ENCODE measurements at regions not wholly inside any gene's neighbourhood (a gene's known extent, or its start where the extent isn't known, plus 50 kb on each side); places are given as distances from the start of the nearest gene placed in this dataset.

DNA sequence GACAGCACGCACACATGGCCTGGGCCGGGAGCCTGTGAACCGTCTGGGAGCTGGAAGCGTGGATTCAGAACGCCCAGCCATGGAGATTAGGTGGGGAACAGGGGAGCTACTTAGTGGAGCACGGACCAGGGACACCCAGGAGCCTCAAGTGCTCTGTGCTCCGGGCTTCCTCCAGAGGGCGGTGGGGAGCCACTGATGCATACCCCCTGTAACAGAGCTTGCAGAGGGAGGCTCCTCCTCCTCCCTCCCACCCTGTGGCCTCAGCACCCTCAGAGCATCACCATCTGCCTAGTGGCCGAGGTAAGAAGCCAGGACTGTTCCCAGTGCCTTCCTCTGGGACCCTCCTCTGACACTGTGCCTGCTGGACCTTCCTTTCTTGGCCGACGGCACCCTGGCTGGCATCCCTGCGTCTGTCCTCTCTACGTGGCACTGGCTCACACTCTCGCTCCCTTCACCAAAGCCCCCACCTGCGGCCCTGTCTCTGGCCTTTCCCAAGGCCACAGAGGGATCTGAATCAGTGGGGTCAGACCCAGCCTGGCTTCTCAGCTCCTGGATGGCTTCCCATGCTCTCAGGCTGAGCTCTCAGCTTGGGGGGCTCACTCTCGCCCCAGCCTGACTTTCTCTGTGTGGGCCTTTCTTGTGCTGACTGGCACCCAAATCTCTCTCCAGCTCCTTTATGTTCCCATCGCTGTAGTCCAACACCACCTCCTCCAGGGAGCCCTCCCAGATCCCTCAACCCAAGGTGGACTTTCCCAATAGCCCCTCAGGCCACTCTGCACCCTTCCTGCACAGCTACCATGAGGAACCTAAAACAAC is 780.9 kb downstream of the BRD1 start:
- peak; percentile 7 for DNase-seq

DNA sequence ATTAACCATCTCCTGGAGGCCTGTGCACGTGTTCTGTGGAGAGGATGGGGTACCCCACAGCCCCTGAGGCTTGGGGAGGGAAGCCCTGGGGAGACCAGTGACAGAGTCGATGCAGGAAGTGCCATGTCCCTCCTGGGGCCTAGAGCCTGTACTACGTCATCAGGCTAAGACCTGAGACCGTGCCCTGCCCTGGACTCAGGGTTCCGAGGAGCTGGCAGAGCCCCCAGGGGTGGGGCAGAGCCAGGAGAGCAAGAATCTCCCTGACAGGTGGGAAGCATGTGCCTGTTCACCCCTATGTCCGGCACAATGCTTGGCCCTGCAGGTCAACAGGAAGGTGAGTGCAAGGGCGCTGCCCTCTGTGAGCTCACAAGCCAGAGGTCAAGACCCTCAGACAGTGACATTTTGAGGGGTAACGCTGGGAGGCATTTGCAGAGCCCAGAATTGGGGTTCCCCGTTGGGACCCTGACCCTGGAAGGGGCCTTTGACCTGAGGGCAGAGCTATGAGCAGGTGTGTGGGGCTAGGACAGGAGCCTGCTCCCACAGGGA is 781.6 kb downstream of the BRD1 start:
- no peak for DNase-seq

DNA sequence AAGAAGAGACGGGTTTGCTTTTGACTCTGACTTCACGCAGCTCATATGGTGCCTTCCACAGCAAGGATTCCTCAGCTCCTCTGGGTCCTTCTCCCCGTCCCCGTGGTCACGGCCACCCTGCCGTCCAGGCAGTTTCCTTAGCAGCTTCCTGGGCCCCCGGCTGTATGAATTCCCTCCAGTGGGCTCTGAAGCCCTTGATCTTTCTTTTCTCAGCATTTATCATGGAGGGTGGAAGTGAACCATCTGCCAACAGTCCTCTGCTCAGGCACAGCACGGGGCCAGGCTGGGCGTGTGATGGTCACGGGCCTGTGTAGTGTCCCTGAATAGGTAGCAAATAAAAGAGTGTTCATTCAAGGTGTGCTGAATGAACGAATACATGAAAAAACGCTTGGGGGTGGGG is 782.4 kb downstream of the BRD1 start:
- no peak for DNase-seq

DNA sequence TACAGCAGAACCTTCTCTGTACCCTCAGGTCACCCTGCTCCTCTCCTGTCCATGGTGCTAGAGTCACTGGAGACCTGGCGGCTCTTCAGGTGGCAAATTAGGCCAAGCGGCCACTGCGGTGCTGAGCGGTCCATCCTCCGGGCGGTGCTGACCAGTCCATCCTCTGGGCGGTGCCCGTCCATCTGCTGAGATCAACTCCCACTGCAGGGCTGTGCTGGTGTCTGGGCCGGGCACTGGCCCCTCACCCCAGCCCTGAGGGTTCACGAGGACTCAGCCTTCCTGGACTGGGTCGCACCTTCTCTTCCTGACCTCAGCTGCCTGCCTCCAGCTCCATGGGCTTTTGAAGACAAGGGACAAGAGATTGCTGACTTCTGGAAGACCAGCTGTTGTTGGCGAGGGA is 782.9 kb downstream of the BRD1 start:
- no peak for DNase-seq

DNA sequence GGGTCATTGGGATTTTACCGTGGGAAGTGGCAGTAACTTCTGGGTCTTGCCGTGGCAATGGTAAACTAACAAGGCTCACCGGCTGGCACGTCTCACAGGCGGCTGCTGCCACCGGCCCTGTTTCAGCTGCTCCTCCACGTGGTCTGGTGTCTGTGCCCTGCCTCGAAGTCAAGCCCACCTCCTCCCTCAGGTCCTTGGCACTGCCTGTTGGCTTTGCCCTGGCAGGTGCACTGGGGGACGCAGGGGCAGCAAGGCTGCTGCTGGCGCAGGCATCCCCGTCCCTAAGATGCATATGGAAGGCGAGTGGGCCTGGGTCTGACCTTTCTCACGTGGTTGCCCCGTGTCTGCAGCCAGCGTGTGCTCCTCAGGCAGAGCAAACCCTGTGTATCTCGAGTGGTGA is 783.6 kb downstream of the BRD1 start:
- DNase-seq, result no peak

DNA sequence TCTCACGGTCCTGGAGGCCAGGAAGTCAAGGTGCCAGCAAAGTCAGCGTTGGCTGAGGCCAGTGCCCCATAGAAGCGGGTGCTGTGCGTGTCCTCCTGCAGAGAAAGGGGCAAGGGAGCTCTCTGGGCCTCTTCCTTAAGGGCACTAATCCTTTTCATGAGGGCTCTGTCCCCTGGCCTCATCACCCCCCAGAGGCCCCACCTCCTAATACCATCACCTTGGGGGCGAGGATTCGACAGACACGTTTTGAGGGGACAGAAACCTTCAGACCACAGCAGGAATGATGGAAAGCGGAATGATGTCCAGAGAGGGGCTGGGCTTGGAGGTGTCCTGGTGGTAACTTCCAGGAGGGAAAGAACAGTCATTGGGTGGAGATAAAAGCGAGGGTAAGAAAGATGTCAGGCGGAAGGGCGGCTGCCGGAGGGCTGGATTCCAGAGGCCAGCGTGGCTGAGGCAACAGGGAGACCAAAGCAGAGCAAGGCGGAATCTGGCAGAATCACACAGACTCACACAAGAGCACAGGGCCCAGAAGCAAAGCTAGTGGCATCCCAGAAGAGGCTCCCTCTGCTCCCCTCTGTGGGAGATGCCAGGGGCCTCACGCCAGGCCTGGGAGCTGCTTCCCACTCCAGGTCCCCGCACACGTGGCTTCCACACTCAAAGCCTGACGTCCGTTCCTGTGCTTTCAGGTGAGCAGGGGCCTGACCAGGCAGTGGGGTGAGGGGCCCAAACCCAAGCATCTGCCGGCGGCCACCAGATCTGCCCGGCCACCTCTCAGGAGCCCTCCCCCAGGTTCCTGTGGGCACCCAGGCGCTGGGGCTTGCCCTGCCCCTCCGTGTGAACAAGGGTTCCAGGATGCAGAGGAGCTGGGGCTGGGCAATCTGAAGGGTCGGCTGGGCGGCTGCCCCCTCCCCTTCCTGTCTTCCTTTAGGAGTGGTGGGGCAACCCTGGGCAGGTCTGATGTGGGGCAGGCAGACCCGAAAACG is 784.5 kb downstream of the BRD1 start:
- DNase-seq, result no peak

DNA sequence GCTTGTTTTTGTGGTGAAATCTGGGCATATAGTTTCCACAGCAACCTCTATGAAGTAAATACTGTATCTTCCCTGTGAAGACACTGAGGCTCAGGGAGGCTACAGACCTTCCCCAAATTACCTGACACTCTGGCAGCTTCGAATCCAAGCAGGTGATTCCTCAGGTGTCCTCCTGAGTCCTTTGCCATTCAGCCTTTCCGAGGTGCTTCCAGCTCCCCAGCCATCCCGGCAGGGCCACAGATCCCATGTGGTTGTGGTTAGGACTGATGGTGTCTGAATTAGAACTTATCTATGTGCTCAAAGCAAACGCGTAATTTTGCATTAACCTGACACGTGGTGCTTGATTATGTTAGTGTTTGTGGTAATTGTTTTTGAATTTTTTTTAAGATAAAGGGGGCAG is 785.6 kb downstream of the BRD1 start:
- DNase-seq, result no peak

DNA sequence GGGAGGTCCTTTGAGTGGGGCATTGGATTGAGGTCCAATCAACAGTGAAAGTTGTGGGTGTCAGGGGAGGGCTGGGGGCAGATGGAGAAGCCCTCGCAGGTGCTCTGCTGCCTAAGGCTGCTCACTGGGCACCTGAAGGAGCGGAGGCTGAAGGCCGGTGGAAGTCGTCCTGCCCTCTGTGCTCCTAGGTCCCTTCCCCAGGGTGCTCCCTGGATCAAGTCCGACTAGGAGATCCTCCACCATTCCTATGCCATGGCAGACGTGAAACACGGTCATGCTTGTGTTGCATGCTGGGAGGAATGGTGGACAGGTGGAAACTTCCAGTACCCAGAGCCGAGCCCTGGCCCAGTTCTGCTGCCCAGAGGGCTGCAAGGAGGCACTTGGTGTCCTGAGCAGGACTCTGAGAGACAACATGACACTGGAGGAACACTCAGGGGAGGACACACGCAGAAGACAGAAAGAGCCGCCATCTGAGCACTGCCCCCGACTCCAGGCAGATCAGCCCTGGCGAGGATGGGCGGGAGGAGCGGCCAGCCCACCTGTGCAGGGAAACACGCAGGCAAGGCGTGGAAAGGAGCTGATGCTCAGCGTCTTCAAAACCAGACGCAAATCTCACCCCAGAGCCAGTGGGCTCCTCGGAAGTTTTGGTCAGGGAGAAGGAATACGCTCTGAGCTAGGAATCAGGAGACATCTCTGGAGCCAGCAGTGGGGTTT is 786.8 kb downstream of the BRD1 start:
- DNase-seq, result no peak

DNA sequence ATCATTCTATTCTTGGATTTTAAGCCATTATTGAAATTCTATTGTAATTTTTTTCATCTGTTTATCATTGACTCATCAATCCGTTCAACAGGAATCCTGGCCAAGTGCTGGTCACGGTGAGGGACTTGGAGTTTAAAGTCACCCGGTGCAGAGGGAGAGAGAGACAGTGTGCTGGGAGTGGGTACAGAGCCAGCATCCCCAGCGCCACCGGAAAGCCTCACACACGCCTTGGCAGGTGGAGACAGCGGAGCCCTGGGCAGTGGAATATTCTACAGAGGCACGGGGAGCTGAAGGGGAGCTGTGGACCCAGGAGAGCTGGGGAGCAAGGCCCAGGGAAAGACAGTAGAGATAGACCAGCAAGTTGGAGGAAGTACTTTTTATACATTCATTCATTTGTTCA is 787.6 kb downstream of the BRD1 start:
- no peak for DNase-seq

DNA sequence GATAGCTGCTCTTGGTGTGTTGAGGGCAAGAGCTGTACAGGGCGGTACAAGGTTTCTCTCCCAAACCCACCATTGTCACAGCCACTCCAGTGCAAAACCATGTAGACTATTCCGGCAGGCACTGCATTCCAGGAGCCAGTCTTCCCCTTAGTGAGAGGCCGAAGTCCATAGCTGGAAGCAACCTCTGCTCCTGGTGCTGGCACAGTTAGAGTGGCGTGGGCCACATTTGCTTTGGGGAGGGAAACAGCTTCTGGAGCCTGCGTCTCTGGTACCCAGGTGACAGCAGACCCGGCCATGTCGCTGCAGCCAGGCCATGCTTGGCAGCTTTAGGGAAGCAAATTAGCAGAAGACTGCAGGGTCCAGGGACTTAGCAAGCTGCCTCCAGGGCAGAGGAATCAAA is 788.0 kb downstream of the BRD1 start:
- no peak for DNase-seq

DNA sequence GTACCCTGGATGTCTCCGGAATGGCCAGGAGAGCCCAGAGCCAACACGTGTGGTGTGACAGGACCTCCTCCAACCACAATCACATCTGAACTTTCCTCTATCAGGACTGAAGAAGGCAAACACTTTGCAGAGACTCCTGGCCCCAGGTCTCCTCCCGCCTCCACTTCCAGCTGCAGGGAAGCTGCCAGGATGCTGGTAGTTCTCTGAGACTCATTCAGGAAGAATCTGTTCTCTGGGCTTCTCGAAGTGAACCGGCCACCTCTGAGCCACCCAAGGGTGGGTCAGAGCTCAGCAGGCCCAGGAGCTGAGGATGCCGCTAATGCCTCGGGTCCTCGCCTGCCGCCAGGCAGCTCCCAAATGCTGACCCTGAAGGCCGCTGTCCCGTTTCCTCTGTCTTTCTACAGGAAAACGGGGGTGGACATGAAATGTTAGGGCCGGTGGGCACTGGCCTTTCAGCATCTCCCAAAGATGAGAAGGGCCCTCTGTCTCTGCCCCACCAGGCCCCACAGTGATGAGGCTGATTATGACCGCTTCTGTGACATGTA is 789.9 kb downstream of the BRD1 start:
- DNase-seq, result no peak

DNA sequence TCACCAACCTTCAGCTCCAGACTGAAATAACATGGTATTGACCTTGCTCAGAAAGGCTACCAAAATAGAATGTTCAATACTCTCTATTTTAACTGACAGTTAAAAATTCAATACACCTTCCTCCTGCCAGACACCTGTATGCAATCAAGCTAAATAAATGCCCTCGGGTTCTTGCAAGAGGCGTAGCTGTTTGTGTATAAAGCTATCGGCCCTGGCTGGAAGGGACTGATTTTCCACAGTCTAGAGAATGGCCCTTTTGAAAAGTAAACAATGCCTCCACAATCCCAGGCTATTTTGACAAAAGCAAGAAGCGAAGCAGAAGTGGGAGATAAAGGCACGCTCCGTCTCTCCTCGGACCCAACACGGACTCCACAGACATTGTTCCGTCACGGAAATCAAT is 791.2 kb downstream of the BRD1 start:
- no peak for DNase-seq

DNA sequence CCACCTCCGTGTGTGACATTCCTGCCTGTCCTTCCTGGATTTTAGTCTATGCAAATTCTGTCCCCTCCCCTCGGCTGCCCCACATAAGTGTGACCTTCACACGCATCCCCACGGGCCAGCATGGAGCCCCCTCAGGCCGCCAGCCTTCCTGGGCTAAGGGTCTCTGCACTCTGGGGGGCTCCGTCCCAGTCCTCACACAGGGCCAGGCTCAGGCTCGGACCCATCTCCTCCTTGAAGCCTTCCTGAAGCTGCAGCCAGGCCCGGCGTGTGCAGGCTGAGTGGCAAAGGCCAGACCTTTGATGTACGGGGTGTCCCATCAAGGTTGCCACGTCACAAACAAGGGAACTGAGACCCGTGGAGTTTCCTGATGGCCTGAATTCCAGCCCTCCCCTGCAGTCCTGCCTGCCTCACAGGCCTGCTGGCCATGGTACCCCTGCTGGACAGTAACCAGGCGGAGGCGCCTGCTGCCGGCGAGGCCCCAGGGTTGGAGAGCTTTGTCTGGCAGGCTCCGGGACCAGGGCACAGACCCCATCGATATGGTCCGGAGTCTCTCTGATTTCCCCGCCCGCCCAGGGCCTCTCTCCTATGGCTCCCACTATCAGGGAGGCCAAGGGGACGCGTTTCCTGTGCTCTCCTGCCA is 791.7 kb downstream of the BRD1 start:
- DNase-seq, result no peak

DNA sequence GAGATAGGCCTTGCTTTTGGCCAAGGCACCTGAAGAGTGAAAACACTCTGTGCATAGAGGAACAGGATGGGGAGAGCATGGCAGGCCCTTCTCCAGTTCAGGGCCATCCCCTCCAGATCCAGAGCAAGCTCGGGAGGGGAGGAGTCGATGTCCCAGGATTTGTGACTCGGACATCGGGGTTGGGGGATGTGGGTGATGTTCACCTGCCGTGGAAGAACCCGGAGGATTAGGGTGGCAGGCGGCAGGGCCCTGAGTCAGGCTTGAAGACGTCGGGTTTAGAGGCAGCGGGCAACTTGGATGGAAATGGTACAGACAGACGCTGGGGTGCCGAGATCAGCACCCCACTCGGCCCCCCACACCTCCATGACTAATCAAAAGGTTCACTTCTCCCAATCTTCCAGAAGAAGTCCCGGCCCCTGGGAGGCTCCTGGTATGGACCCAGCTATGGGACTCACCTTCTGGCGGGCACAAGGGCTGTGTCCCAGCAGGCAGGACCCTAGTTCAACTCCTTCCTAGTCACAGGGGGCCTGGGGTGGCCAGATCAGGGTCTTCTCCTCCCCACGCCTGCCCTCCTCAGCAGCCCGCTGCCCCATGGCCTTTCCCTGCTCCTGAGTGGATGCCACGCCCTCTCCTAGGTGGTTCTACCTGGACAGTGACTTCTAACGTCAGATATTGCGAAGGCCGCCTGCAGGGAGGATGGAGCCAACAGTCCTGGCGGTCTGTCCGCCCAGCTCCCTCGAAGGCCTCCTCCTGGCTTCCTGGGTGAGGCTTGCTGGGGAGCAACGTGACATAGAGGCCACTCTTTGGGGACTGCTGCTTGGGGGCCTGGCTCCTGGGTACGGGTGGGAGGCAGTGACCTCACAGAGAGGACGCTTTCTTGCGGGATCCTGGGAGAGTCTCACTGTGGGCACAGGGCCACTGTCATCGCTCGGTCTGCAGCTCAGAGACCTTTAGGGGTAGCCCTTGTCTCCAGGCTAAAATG is 792.5 kb downstream of the BRD1 start:
- DNase-seq, result no peak

DNA sequence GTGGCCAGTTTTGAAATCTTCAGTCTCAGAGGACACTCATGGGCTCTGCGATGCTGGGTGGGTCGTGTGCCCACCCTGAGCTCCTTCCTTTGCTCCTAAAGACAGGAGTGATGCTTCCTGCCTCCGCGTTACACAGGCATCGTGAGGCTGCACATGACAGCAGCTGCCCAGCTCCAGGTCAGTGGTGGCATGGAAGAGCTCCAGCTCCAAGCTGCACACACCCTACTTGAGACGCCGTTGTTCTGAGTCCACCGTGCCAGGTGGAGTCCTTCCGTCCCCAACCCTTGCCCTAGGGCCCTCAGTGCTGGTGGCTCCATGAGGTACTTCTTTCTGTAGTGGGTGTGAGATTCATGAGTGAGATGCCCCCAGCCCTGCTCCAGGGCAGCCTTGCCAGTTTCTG is 794.1 kb downstream of the BRD1 start:
- DNase-seq, result no peak

DNA sequence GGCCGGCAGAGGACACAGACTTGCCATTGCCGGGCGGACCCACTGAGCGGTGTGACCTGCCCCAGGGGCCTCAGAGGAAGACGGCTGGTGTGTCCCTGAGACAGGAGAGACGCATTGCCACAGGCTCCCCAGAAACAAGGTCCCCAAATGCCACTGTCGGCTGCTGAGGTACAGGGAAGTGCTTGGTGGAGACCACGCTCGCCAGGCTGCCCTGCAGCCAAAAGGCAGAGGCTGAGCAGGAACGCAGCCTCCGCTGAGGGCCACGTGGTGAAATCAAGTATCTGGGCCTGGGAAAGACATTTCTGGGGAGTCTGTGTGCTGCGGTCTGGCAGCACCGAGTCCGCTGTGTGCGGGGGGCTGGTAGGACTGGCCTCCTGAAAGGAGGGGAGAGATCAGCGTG is 794.9 kb downstream of the BRD1 start:
- no peak for DNase-seq

DNA sequence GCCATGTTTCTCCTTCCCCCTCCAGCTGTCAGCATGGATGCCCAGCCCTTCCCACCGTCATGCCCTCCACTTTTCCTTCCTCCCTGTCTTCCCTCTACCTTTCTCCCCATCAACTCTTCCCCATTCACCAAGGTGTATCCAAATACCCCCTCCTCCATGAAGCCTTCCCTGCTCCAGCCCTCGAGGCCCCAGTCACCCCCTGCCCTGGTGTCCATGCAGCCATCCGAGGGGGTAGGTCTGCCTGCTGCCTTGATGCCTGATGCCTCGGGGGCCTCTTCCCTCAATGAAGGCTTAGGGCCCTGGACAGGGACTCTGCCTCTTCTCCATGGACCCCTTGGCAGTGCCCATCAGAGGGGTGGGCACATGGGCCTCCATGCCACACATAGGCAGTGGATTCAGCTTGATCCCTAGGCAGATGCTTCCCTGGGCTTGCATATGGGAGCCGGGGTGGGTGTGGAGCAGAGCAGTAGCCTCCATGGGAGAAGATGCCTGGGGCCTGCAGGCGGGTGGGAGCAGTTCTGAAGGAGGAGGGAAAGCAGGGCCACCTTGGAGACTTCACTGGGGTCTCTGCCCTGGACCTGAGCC is 795.8 kb downstream of the BRD1 start:
- DNase-seq, result no peak

DNA sequence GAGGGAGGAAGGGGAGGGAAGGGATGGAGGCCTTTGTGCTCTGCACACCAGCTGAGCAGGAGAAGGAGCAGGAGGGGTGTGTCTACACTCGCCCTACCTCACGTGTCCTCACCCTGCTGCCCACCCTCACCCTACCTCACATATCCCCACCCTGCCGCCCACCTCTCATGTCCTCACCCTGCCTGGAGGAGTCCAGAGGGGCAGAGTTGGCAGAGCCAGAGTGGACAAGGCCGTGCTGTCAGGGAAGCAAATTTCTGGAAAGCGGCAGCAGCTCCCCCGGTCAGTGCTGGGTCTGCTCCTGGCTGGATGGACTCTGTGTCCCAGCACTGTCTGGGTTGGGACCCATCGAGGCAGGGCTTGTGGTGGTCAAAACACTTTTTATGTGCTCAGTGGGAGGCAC is 799.6 kb downstream of the BRD1 start:
- DNase-seq, result no peak

DNA sequence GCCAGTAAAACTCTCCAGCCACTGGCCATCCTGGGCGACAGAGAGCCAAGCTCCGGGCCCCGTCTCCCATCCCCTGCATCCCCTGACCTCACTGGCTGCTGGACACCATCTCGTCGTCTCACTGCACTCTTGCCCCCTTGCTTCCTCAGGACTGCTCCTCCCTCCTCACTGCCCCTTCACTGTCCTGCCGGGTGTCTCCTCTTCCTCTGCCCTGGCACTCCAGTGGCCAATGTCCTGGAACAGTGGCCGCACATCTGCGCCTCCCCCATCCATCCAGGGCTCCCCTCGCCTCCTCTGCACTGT is 800.4 kb downstream of the BRD1 start:
- no peak for DNase-seq

DNA sequence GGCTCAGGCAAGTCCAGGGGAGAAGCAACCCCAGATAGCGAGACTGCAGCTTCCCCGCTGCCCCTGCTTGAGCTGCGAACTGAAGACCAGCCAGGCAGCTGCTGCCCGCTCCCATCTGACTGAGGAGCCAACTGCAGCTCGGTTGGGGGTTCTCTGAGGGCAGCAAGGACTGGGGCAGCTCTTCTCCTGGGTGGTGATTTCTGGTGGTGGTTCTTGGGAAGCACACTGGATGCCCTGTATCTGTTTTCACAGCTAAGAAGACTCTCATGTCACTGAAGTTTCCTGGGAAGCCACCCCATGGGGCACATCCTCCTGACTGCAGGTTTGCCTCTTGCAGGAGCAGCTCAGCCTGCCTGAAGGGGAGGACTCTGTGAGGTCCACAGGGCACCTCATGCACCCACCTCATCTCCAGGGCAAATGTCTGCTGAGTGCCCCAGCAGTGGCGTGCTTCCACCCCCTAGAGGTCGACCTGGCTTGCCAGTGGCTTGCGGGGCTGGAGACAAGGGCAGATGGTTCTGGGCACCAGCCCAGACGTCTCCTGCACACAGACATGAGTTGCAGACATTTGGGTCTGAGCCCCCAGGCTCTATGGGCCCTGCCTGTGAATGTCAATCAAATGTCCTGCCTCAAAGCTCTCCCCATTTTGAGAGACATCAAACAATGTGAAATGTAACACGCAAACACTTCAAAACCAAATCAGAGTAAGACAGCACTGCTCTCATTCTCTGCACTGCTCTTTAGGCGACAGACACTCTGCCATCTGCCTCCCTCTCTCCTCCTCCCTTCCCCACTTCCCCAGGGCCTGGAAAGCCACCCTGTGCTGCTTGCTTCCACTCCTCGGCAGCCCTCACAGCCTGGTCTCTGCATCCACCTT is 800.9 kb downstream of the BRD1 start:
- no peak for DNase-seq
